M059J (cell line): ENCODE measurements at regions not wholly inside any gene's neighbourhood (a gene's known extent, or its start where the extent isn't known, plus 50 kb on each side); places are given as distances from the start of the nearest gene placed in this dataset.

Experiments
- DNase-seq: peaks from one replicate; pipeline ENCODE4 v3.0.0-alpha.2; 2012; ENCODE audit warnings: low read depth

DNA sequence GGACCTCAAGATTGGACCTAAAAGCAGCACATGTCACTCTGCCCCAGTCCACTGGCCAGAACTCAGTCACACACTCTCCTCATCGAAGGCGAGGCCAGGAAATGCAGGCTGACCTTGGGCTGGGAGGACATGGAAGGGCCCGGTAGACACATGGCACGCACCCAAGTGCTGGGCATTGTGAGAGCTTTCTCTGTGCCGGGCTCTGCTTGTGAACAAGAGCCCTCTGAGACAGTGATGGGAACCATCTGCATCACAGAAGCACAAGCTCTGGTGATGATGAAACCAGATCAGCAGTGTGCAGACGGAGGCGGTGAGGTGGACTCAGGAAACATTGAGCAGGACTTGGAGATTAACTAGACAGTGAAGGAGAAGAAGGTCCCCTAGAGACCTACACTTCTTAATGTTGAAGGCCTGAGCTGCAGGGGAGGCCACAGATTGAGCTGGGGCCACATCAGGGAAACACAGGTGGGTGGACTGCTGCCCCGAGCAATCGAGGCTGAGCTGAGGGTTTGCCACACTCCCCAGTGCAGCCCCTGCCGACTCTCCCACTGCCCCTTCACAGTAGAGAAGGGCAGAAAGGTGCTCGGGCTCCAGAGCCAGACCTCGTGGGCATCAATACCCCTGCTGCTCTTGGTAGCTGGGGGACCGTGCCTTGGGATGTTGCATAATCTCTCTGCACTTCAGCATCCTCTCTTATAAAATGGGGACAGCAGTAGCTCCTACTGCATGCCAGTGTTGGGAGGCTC lies 1460.5 kb downstream of the TBC1D22A start:
- DNase-seq: no peak

DNA sequence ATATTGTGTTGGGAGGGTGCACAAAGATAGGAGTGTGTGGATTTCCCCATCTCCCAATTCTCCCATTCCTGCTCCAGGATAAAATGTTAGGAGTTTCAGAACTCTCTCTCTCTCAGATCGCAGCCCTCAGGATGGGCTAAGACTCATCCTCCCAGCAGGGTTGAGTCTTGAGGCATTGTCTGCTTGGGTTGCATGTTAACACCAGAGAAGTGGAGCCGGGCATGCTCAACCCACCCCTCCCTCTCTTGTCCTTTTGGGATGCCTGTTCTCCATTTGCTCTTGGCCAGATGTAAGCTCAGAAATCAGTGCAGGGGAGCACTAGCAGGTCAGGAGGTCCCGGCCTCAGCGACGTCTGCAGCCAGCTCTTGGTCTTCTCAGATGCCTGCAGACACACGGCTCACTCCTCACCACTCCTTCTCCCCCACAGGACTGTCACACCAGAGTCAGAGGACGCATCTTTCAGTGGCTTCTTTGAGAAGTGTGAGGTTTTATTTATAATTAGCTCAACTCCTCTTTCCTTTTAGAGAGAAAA lies 1456.5 kb downstream of the TBC1D22A start:
- no peak for DNase-seq

GRCh38 chr22:48217596-48217995 lies 1455.1 kb downstream of the TBC1D22A start:
- DNase-seq: no peak

GRCh38 chr22:48212727-48213126 lies 1450.3 kb downstream of the TBC1D22A start:
- no peak for DNase-seq

DNA sequence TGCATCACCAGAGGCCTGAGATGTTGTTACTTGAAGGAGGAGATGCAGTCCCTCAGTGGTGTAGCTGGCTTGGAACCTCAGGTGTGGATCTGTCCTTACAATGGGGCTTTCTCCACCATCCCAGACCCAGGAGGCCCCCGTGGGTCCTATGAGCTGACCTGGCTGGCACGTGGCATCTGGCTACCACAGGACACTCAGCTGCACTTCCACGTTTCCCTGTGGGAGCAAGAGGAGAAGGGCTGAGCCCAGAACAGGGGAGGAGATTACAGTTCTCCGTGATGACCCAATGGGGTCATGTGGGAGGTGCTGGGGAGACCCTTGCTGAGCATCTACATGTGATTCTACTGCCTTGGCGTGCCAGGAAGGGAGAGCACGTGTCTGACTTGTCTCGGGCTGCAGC lies 1448.4 kb downstream of the TBC1D22A start:
- no peak for DNase-seq

GRCh38 chr22:48210198-48210580 lies 1447.7 kb downstream of the TBC1D22A start:
- no peak for DNase-seq

GRCh38 chr22:48209473-48210197 lies 1447.2 kb downstream of the TBC1D22A start:
- no peak for DNase-seq

DNA sequence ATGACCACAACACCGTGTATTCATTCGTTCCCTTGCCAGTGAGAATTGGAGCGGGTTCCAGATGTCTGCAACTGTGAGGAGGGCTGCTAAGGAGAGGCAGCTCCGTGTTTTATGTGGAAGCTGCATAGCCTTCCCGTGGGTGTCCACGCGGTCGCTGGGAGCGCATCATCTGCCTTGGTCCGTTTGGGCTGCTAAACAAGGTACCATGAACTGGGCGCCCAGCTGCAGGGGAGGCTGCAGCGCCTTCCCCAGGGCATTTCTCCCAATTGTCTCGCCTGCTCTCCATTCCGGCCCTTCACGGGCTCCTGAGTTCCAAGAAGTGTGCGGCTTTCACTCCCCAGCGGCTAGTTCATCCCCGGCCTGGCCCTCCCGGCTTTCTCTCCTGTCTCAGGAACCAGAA lies 1446.4 kb downstream of the TBC1D22A start:
- no peak for DNase-seq

- no peak for DNase-seq
Observed at GRCh38 chr22:48207919-48208535, 1445.6 kb downstream of the TBC1D22A start.

DNA sequence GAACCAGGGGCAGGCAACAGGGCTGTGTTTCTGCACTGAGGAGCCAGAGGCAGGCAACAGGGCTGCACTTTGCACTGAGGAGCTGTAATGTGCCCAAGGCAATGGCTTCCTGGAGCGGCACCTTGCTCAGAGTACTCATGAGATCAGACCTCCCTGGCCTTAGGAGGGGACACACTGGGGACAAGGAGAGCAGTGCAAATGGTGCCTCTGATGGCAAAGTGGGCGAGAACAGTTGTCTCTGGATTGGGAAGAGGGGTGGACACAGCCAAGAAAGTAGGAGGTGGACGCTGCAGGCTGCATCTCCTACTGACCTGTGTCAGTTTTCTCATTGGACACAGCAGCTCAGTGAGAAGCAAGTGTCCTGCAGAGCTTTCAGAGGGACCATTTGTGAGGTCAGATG lies 1443.3 kb downstream of the TBC1D22A start:
- no peak for DNase-seq

DNA sequence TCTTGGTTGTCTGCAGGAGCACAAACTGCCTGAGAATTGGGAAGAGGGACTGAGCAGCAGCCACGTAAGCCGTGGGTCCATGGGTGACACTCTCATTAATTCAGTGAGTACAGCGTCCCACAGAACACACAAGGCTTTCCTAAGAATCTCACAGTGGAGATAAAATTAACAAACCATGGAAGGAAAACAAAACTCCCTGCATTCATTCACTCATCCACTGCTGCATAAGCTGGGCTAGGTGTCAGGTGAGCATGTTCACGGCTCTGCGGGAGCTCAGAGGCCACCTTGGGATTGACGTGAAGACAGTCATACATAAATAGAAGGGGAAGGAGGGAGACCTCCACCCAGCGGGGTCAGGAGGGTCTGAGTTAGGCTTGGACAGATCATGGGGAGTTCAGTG lies 1442.7 kb downstream of the TBC1D22A start:
- DNase-seq: no peak

DNA sequence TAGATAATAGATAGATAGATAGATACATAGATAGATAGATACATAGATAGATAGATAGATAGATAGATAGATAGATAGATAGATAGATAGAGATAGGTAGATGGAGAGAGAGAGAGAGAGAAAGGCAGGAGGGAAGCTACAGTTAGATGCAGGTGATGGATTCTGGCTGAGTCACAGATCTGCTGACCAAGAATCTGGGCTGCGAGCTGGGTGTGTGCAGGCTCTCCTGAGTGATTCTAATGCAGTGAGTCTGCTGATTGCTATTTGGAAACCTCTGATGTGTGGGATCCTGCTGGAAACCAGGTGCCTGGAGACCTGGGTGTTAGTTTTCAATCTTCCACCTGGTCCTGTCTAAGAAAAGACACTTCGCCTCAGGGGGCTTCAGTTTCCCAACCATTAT lies 1441.8 kb downstream of the TBC1D22A start:
- DNase-seq: no peak

GRCh38 chr22:48199667-48200066 lies 1437.2 kb downstream of the TBC1D22A start:
- DNase-seq: no peak

GRCh38 chr22:48198489-48199459 lies 1436.3 kb downstream of the TBC1D22A start:
- no peak for DNase-seq

GRCh38 chr22:48197189-48197690 lies 1434.8 kb downstream of the TBC1D22A start:
- no peak for DNase-seq

- DNase-seq: no peak
Observed at GRCh38 chr22:48192920-48193319, 1430.5 kb downstream of the TBC1D22A start.

- no peak for DNase-seq
Observed at GRCh38 chr22:48192071-48192470, 1429.6 kb downstream of the TBC1D22A start.

DNA sequence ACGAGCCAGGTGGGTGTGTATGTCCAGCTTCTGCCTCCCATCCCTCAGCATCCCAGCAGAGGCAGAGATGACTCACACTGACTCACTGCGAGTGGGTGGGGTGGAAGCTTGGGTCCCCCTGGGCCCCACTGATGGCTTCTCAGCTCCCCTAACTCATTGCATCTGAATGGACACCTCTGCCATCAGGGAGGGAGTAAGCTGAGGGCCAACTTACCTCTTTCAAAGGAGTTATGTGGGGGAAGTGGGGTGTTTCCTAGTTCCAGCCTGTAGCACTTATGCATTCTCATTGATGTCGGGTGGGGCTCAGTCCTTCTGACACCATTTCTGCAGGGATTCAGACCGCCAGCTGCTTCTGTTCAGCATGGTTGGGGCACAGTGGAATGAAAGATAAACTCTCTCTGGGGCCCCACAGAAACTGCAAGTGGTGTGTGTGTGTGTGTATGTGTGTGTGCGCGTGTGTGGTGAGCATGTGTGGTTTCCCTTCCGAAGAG lies 1425.8 kb downstream of the TBC1D22A start:
- peak; percentile 4 for DNase-seq

DNA sequence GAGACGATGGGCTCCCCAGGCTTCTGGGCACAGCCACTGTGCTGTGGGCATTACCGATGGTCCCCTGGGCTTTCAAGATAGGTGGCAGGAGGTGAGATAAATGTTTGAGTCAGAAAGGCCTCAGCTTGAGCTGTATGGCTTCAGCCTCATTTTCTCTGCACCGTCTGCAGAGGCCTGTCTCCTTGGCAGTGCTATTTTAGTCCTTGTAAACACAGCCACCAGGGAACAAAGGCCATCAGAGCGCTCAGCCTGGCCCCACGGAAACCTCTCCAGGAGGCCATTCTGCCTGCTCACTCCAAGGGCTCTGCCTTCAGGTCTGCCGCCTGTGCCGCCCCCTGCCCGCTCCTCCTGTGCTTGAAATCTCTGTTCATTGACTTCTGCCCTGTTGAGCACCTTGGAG lies 1424.9 kb downstream of the TBC1D22A start:
- no peak for DNase-seq

DNA sequence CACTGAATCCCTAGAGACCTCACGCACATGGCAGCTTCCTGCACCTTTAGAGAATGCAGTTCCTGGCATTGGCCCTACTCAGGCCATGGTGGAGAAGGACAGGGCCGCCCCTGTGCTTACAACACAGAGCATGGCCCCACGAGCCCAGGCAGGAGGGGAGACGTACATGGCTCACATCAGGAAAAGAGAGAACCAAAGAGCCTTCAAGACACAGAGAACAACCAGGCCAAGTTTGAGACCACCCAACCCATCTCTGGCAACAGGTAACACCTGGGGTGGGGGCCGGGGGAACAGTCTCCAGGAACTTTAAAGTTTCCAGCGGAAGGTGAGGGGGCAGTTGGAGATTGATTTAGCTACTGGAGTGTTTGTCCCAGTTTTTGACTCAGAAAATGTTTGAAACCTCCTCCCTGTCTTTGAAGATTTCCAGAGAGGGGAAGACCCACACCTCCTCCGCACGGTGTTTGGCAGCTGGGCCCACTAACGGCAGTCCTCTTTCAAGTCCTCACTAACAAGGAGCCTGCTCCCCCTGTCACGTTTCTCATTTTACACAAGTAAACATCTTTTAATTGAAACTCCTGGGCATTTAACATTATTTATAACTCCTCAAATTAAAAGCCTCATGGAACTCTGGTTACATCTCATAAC lies 1423.8 kb downstream of the TBC1D22A start:
- no peak for DNase-seq
